ENCODE measurements at regions not wholly inside any gene's neighbourhood (a gene's known extent, or its start where the extent isn't known, plus 50 kb on each side); places are given as distances from the start of the nearest gene placed in this dataset.

- no peak overlapping the region for H2BK12ac ChIP-seq (ENCODE audit: low read length)
- no peak overlapping the region for H2AFZ ChIP-seq (ENCODE audit: low read length)
- no peak overlapping the region for H4K91ac ChIP-seq (ENCODE audit: low read depth, low read length, poor library complexity)
- no peak overlapping the region for H3K14ac ChIP-seq (ENCODE audit: low read length)
- no peak overlapping the region for H2AK5ac ChIP-seq (ENCODE audit: low read depth, low read length)
- H4K8ac ChIP-seq (ENCODE audit: low read depth, low read length), result no peak overlapping the region
- no peaks in the 10 kb centered on the region for H3K79me1 ChIP-seq (ENCODE audit: low read depth, low read length)
- DNase-seq (ENCODE audit: low spot score), result no peak
- no peaks in the 10 kb centered on the region for H3K36me3 ChIP-seq (replicated peaks in 1 of 2; ENCODE audit: control insufficient read depth in 2 of 2, insufficient read depth in 2 of 2, low read length in 2 of 2)
- H3K9me3 ChIP-seq (replicated peaks in 1 of 2; ENCODE audit: control insufficient read depth in 2 of 2, insufficient read depth in 1 of 2, low read depth in 1 of 2, low read length in 2 of 2), result no peaks in the 10 kb centered on the region
- no peak overlapping the region for H3K27ac ChIP-seq (replicated peaks; ENCODE audit: low read length)
- no peak overlapping the region for H2BK15ac ChIP-seq (ENCODE audit: low read length)
- no CpG with 5 or more reads among the region's 8 CpGs for WGBS, 2 donors (ENCODE audit: extremely low coverage in 2 of 2, insufficient read length in 2 of 2, insufficient replicate concordance in 1 of 2)
- H3K9ac ChIP-seq (ENCODE audit: low read depth, low read length, poor library complexity), result no peak overlapping the region
- no peak overlapping the region for H3K23ac ChIP-seq (ENCODE audit: low read depth, low read length, poor library complexity)
- no peak overlapping the region for H3K18ac ChIP-seq (ENCODE audit: low read length)
- no peak overlapping the region for H2BK5ac ChIP-seq (ENCODE audit: low read length)
- no peak overlapping the region for H2BK120ac ChIP-seq (ENCODE audit: low read depth, low read length)
- H3K27me3 ChIP-seq (ENCODE audit: control insufficient read depth in 3 of 3, insufficient read depth in 3 of 3, low read depth in 1 of 3, low read length in 3 of 3), result no peaks in the 10 kb centered on the region
- H3K4me2 ChIP-seq (ENCODE audit: insufficient read depth, low read length, poor library complexity, severe bottlenecking), result no peak overlapping the region
- no peaks in the 10 kb centered on the region for H3K4me1 ChIP-seq (ENCODE audit: control insufficient read depth in 2 of 2, insufficient read depth in 1 of 2, low read depth in 1 of 2, low read length in 2 of 2)
- no peak overlapping the region for H3K4me3 ChIP-seq (ENCODE audit: low read length in 2 of 2)
- no peak overlapping the region for H3K4ac ChIP-seq (ENCODE audit: low read length)
Observed at GRCh38 chr5:86979811-86980411, 287.8 kb upstream of the RASA1 start.

- Histone ChIP-seq H3K27ac (replicated peaks; ENCODE audit: low read length) (no peak overlapping the region), H2AFZ (ENCODE audit: low read length) (no peak overlapping the region), H2AK5ac (ENCODE audit: low read depth, low read length) (no peak overlapping the region), H3K36me3 (replicated peaks in 1 of 2; ENCODE audit: control insufficient read depth in 2 of 2, insufficient read depth in 2 of 2, low read length in 2 of 2) (no peaks in the 10 kb centered on the region), H3K18ac (ENCODE audit: low read length) (no peak overlapping the region), H2BK12ac (ENCODE audit: low read length) (no peak overlapping the region), H3K9ac (ENCODE audit: low read depth, low read length, poor library complexity) (no peak overlapping the region), H3K4me2 (ENCODE audit: insufficient read depth, low read length, poor library complexity, severe bottlenecking) (no peak overlapping the region), H3K4ac (ENCODE audit: low read length) (no peak overlapping the region), H4K91ac (ENCODE audit: low read depth, low read length, poor library complexity) (no peak overlapping the region), H3K4me3 (ENCODE audit: low read length in 2 of 2) (no peak overlapping the region), H3K27me3 (ENCODE audit: control insufficient read depth in 3 of 3, insufficient read depth in 3 of 3, low read depth in 1 of 3, low read length in 3 of 3) (no peaks in the 10 kb centered on the region), H3K14ac (ENCODE audit: low read length) (no peak overlapping the region), H3K9me3 (replicated peaks in 1 of 2; ENCODE audit: control insufficient read depth in 2 of 2, insufficient read depth in 1 of 2, low read depth in 1 of 2, low read length in 2 of 2) (no peaks in the 10 kb centered on the region), H2BK5ac (ENCODE audit: low read length) (no peak overlapping the region), H3K79me1 (ENCODE audit: low read depth, low read length) (no peaks in the 10 kb centered on the region), H4K8ac (ENCODE audit: low read depth, low read length) (no peak overlapping the region), H3K23ac (ENCODE audit: low read depth, low read length, poor library complexity) (no peak overlapping the region), H2BK120ac (ENCODE audit: low read depth, low read length) (no peak overlapping the region), H3K4me1 (ENCODE audit: control insufficient read depth in 2 of 2, insufficient read depth in 1 of 2, low read depth in 1 of 2, low read length in 2 of 2) (no peaks in the 10 kb centered on the region), H2BK15ac (ENCODE audit: low read length) (no peak overlapping the region)
- no peak for DNase-seq (ENCODE audit: low spot score)
Observed at GRCh38 chr5:86981898-86982297, 285.8 kb upstream of the RASA1 start.

- Histone ChIP-seq H2BK15ac (ENCODE audit: low read length) (no peak overlapping the region), H3K4me1 (ENCODE audit: control insufficient read depth in 2 of 2, insufficient read depth in 1 of 2, low read depth in 1 of 2, low read length in 2 of 2) (no peaks in the 10 kb centered on the region), H2BK12ac (ENCODE audit: low read length) (no peak overlapping the region), H3K4me3 (ENCODE audit: low read length in 2 of 2) (no peak overlapping the region), H2BK5ac (ENCODE audit: low read length) (no peak overlapping the region), H3K14ac (ENCODE audit: low read length) (no peak overlapping the region), H4K91ac (ENCODE audit: low read depth, low read length, poor library complexity) (no peak overlapping the region), H4K8ac (ENCODE audit: low read depth, low read length) (no peak overlapping the region), H3K23ac (ENCODE audit: low read depth, low read length, poor library complexity) (no peak overlapping the region), H2AFZ (ENCODE audit: low read length) (no peak overlapping the region), H2BK120ac (ENCODE audit: low read depth, low read length) (no peak overlapping the region), H2AK5ac (ENCODE audit: low read depth, low read length) (no peak overlapping the region), H3K4ac (ENCODE audit: low read length) (no peak overlapping the region), H3K27ac (replicated peaks; ENCODE audit: low read length) (no peak overlapping the region), H3K79me1 (ENCODE audit: low read depth, low read length) (no peaks in the 10 kb centered on the region), H3K9me3 (replicated peaks in 1 of 2; ENCODE audit: control insufficient read depth in 2 of 2, insufficient read depth in 1 of 2, low read depth in 1 of 2, low read length in 2 of 2) (no peaks in the 10 kb centered on the region), H3K18ac (ENCODE audit: low read length) (no peak overlapping the region), H3K4me2 (ENCODE audit: insufficient read depth, low read length, poor library complexity, severe bottlenecking) (no peak overlapping the region), H3K36me3 (replicated peaks in 1 of 2; ENCODE audit: control insufficient read depth in 2 of 2, insufficient read depth in 2 of 2, low read length in 2 of 2) (no peaks in the 10 kb centered on the region), H3K27me3 (ENCODE audit: control insufficient read depth in 3 of 3, insufficient read depth in 3 of 3, low read depth in 1 of 3, low read length in 3 of 3) (no peaks in the 10 kb centered on the region), H3K9ac (ENCODE audit: low read depth, low read length, poor library complexity) (no peak overlapping the region)
- WGBS, 2 donors (ENCODE audit: extremely low coverage in 2 of 2, insufficient read length in 2 of 2, insufficient replicate concordance in 1 of 2), result no CpG with 5 or more reads among the region's 1 CpG
- DNase-seq (ENCODE audit: low spot score), result no peak
Observed at GRCh38 chr5:86983208-86983607, 284.5 kb upstream of the RASA1 start.

- Histone ChIP-seq H3K27ac (replicated peaks; ENCODE audit: low read length) (no peak overlapping the region), H3K14ac (ENCODE audit: low read length) (no peak overlapping the region), H3K36me3 (replicated peaks in 1 of 2; ENCODE audit: control insufficient read depth in 2 of 2, insufficient read depth in 2 of 2, low read length in 2 of 2) (no peaks in the 10 kb centered on the region), H2BK120ac (ENCODE audit: low read depth, low read length) (no peak overlapping the region), H2AK5ac (ENCODE audit: low read depth, low read length) (no peak overlapping the region), H4K8ac (ENCODE audit: low read depth, low read length) (no peak overlapping the region), H3K9ac (ENCODE audit: low read depth, low read length, poor library complexity) (no peak overlapping the region), H3K27me3 (ENCODE audit: control insufficient read depth in 3 of 3, insufficient read depth in 3 of 3, low read depth in 1 of 3, low read length in 3 of 3) (no peaks in the 10 kb centered on the region), H3K4me3 (ENCODE audit: low read length in 2 of 2) (no peak overlapping the region), H3K79me1 (ENCODE audit: low read depth, low read length) (no peaks in the 10 kb centered on the region), H2BK15ac (ENCODE audit: low read length) (no peak overlapping the region), H3K4me1 (ENCODE audit: control insufficient read depth in 2 of 2, insufficient read depth in 1 of 2, low read depth in 1 of 2, low read length in 2 of 2) (no peaks in the 10 kb centered on the region), H3K18ac (ENCODE audit: low read length) (no peak overlapping the region), H4K91ac (ENCODE audit: low read depth, low read length, poor library complexity) (no peak overlapping the region), H3K4ac (ENCODE audit: low read length) (no peak overlapping the region), H3K23ac (ENCODE audit: low read depth, low read length, poor library complexity) (no peak overlapping the region), H2BK5ac (ENCODE audit: low read length) (no peak overlapping the region), H2AFZ (ENCODE audit: low read length) (no peak overlapping the region), H2BK12ac (ENCODE audit: low read length) (no peak overlapping the region), H3K4me2 (ENCODE audit: insufficient read depth, low read length, poor library complexity, severe bottlenecking) (no peak overlapping the region), H3K9me3 (replicated peaks in 1 of 2; ENCODE audit: control insufficient read depth in 2 of 2, insufficient read depth in 1 of 2, low read depth in 1 of 2, low read length in 2 of 2) (no peaks in the 10 kb centered on the region)
- no CpG with 5 or more reads among the region's 3 CpGs for WGBS, 2 donors (ENCODE audit: extremely low coverage in 2 of 2, insufficient read length in 2 of 2, insufficient replicate concordance in 1 of 2)
- DNase-seq (ENCODE audit: low spot score), result no peak
Observed at GRCh38 chr5:86986837-86987236, 280.8 kb upstream of the RASA1 start.
